MM.1S (cell line): ENCODE measurements at regions not wholly inside any gene's neighbourhood (a gene's known extent, or its start where the extent isn't known, plus 50 kb on each side); places are given as distances from the start of the nearest gene placed in this dataset.

Source experiments
- EZH2 ChIP-seq: fragments of 300-600 bp; sonication (generic); optimal IDR thresholded peaks from 2 replicates; pipeline ENCODE3; 2017; ENCODE audit warnings: low read depth, mild to moderate bottlenecking, antibody characterized with exemption, low read length, mixed read lengths
- EZH2phosphoT487 ChIP-seq: fragments of 300-600 bp; sonication (generic); IDR thresholded peaks from 2 replicates; pipeline ENCODE4 v1.6.1; 2018; ENCODE audit warnings: antibody characterized with exemption, low read length
- TF ChIP-seq, protein P1 (sequence below): fragments of 300-600 bp; sonication (generic); IDR thresholded peaks from 2 replicates; pipeline ENCODE4 v1.5.1; 2016; ENCODE audit warnings: antibody characterized with exemption, low read length, mixed read lengths

DNA sequence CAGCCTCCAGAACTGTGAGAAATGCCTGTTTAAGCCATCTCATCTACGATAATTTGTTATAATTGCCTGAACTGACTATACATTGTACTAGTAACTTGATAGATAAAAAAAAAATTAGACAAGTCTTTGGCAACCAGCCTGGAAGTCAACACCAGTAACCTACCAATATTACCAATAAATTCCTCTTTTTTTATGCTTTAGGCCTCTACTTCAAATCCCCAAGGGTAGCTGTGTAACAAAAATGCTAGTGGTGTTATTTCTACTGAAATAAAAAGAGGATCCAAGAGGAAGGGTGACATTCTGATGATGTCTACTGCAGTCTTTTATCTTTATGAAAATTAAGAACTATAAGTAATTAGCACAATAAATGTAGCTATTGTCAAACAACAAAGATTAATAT, 151.7 kb upstream of the SAMSN1 start:
- TF ChIP-seq, protein P1, sequence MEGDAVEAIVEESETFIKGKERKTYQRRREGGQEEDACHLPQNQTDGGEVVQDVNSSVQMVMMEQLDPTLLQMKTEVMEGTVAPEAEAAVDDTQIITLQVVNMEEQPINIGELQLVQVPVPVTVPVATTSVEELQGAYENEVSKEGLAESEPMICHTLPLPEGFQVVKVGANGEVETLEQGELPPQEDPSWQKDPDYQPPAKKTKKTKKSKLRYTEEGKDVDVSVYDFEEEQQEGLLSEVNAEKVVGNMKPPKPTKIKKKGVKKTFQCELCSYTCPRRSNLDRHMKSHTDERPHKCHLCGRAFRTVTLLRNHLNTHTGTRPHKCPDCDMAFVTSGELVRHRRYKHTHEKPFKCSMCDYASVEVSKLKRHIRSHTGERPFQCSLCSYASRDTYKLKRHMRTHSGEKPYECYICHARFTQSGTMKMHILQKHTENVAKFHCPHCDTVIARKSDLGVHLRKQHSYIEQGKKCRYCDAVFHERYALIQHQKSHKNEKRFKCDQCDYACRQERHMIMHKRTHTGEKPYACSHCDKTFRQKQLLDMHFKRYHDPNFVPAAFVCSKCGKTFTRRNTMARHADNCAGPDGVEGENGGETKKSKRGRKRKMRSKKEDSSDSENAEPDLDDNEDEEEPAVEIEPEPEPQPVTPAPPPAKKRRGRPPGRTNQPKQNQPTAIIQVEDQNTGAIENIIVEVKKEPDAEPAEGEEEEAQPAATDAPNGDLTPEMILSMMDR: no peak
- TF ChIP-seq EZH2phosphoT487 (no peak), EZH2 (no peak)
